HG02840 (cell line): ENCODE measurements at regions not wholly inside any gene's neighbourhood (a gene's known extent, or its start where the extent isn't known, plus 50 kb on each side); places are given as distances from the start of the nearest gene placed in this dataset.
"Not testable (repeated sequence)": the region's sequence is repeated elsewhere in the genome, so short reads cannot be mapped to it uniquely, and the experiment has no call there.

Source experiments
- ATAC-seq: cut with Tn5 transposase; IDR thresholded peaks from one replicate; pipeline ENCODE4 v1.9.1; 2021; ENCODE audit warnings: mild to moderate bottlenecking, moderate library complexity, moderate number of reproducible peaks; ENCODE audit not compliant: unreplicated experiment, low FRiP score

DNA sequence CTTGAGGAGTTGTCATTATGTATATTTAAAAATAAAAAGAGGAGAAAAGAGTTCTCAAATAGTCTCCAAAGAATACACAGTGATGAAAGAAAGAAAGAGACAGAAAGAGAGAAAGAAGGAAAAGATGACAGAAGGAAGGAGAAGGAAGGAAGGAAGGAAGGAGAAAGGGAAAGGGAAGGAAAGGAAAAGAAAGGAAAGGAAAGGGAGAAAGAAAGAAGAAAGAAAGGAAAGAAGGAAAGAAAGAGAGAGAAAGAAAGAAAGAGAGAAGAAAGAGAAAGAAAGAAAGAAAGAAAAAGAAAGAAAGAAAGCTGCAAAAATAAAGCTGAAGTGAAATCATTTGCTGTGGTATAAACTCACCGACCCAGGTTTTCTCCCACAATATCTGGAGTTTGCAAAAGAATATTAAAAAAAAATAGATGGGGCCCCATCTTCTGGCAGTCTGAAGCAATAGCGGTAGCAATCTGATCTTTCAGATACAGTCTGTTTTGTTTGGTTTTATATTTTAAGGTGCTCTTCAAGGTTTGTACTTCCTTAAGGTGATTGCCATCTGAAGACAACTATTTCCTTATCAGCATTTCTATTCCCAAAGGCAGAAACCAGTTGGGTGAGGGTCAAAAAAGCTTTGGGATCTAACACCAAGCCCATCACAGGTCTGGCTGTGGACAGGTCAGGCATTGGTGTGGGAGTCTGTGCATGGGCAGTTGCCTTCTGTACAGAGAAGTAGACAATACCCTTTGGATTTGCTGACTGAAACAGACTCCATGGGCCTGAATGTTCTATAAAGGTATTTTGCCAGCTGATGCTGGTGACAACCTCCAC lies 160.4 kb downstream of the CPEB2 start:
- ATAC-seq, result no peak

DNA sequence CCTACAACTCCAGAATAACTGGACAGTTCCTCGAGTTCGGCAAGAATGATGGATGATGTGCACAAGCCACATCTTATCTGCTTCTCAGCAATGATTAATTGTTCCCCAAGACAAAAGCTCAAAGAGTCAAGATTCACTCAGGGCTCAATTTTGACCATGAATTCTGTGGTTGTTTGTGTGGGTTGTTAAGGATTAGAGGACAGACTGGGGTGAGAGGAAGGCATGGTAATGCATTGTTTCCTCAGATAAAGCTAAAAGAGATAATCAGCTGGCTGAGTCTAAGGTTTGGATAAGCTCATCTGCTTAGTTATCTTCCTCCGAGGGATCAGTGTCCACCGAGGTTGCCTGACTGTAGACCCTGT lies 161.0 kb downstream of the CPEB2 start:
- no peak for ATAC-seq

DNA sequence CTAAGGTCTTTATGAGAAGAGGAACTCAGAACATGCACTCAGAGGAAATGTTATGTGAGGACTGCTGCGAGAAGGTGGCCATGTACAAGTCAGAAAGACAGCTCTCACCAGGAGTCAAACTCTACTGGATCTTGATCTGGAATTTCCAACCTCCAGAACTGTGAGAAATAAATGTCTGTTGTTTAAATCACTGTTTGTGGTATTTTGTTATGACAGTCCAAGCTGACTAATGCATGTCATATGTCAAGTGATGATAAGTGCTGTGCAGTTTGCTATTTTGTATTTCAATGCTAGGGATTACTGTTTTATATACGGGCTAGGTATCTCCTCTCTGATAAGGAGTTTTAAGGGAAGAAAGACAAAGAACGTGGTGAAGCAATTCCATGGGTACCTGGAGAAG lies 162.3 kb downstream of the CPEB2 start:
- no peak for ATAC-seq

DNA sequence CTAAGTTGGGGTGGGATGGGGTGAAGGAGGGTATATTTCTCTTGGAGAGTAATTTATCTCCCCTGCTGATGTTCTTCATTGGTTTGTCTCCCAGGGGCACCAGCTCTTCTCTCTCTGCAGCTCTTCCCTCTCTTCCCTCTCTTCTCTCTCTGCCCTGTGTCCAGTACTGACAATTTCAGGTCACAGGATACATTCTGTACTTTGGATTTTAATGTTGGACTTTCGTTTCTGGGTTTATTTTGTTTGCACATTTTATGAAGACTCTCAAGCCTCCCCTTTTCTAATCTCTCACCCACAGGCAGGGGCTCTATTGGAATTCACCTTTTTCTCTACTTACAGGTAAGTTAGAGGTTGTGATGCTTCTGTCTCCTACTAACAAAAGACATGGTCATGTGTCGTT lies 165.5 kb downstream of the CPEB2 start:
- no peak for ATAC-seq

DNA sequence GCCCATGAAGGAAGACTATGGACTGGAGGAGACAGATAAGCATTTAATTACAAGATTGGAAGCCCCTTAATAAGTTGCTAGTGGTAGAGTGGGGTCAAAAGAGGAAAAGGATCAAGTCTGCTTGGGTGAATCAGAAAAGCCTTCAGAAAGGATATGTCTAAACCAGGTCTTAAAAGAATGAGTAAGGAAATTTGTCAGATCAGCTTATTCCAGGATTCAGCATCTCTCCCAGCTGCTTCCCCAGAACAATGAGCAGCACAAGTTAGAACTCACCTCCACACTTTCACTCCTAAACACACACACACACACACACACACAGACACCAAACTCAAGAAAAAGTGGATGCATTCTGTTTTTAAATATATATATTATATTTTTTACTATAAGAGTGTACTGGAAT lies 166.5 kb downstream of the CPEB2 start:
- no peak for ATAC-seq

DNA sequence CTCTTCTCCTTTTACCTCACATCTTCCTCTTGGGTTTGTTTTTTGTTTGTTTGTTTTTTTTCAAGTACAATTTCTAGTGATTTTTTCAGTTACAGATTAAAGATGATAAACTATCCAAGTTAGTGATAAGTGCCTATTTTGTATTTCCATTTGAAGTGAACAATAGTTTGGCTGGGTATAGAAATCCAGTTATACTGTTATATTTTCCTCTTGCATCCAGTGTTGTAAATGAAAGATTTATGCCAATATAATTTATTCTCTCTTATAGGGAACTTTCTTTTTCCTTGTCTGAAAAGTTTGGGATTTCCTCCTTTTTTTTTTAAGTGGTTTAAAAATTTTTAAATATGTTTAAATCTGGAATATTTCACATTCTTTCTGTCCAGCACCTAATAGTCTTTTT lies 169.4 kb downstream of the CPEB2 start:
- ATAC-seq, result no peak

DNA sequence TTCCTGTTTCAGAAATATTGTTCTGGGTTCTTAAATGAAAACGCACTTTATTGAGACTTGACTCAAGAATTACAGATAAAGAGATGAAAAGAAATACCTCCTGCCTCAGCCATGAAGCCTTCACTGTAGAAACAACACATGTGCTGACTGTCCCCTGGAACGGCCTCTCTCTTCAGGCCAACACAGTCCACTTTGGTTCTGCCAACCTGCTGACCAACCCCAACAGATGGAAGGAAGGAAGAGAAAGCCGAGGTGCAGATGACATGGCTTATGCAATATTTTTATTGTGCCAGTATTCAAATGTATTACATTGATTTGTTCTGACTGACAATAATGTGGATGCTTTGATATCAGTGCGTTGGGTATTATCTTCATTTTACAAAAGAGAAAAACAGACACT lies 171.0 kb downstream of the CPEB2 start:
- no peak for ATAC-seq

DNA sequence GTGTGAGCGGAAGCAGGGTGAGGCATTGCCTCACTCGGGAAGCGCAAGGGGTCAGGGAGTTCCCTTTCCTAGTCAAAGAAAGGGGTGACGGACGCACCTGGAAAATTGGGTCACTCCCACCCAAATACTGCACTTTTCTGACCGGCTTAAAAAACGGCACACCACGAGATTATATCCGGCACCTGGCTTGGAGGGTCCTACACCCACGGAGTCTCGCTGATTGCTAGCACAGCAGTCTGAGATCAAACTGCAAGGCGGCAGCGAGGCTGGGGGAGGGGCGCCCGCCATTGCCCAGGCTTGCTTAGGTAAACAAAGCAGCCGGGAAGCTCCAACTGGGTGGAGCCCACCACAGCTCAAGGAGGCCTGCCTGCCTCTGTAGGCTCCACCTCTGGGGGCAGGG lies 171.9 kb downstream of the CPEB2 start:
- not testable (repeated sequence) for ATAC-seq

DNA sequence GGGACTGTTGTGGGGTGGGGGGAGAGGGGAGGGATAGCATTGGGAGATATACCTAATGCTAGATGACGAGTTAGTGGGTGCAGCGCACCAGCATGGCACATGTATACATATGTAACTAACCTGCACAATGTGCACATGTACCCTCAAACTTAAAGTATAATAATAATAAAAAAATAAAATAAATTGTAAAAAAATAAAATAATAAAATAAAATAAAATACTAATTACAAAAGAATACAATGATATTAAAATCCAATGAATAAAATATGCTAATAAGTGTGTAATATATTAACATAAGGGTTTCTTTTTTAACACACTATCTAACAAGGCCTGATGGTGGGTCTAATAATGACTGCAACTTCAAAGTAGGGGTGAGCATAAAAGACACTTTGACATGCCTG lies 177.6 kb downstream of the CPEB2 start:
- ATAC-seq, result not testable (repeated sequence)

DNA sequence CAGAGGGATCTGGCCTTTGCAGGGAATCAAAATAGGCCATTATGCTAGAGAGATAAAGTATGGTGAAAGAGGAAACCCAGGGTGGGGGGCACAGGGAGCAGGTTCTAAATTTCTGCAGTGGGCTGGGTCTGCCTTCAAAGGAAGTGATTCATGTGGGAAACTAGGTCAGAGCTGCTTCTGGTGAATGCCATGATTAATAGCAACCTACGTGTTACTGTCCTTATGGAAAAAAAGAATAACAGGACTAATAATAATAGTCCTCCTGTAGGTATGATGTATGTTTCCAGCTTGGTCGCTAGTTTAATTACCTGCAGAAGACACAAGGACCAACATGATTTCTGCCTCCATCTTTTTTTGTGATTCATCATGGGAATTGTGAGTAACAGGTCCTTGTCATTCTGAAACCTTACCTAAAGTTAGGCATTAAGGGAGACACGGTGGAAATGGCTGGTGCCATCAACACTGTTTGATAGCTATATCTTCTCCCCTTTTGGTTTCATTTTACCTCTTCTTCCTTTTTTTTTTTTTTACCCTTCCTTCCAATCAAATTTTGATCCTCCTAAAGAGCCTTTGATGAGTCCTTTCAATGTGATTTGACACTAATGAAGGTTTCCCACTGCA lies 180.4 kb downstream of the CPEB2 start:
- ATAC-seq, result no peak

DNA sequence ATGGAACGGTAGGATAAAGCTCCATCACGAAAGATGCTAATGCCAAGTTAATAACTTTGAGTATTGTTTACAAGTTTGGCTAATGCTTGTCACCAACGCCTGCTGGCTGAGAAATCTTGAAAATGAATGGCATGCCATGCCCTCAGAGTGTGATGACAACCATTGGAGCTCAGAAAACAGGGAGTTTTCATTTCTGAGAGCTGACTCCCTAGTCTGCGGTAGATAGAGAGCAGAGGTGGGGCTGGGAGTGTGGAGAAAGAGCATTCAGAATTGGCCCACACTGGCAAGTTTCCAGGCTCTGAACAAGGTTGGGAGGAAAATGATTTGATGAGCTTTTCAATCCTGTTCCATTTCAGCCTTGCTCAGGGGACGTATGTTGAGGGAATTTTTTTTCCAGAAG lies 183.9 kb downstream of the CPEB2 start:
- ATAC-seq, result no peak

DNA sequence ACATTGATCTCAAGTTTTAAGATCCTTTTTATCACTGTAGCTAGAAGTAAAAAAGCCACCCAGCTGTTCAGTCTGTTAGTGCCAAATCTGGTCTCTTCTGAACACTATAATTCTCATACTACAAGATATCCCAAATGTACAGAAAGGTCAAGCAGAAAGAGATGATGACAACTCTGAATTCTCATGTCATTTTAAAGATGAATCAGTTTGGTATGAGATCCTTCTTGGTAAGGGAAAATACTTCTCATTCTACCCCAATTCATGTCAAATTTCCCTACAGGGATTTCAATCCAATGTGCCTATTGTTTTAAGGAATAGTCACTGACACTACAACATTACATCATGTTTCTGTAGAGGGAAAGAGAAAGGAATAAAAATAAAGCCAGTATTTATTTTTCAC lies 184.5 kb downstream of the CPEB2 start:
- ATAC-seq, result no peak

DNA sequence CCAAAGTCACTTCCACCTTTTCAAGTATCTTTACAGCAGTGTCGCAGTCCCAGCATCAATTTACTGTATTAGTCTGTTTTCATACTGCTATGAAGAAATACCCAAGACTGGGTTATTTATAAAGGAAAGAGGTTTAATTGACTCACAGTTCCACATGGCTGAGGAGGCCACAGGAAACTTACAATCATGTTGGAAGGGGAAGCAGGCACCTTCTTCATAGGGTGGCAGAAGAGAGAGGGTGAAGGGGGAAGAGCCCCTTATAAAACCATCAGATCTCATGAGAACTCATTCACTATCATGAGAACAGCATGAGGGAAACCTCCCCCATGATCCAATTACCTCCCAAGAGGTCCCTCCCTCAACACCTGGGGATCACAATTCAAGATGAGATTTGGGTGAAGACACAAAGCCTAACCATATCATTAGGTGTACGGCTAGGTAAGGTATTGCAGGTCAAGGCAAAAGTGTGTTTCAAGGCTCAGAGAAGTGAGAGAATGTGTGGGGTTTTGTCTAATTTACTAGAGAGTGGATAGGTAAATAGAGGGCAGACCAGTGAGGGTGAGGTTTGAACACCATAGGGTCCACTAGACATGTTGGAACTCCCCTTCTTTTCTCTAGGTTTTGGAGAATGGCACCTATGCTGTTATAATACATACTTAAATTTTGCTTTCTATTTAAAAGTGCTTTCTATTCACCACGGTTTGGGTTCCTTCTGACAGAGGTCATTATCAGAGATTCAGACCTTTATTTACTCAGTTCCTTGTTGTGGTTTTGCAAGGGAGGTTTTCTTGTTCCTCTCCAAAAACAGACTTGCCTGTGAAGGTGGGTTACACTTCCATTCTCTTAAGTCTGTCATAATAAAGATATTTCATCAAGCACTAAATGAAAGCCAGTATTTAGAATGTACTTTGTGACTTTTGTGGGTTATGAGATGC lies 186.6 kb downstream of the CPEB2 start:
- no peak for ATAC-seq

DNA sequence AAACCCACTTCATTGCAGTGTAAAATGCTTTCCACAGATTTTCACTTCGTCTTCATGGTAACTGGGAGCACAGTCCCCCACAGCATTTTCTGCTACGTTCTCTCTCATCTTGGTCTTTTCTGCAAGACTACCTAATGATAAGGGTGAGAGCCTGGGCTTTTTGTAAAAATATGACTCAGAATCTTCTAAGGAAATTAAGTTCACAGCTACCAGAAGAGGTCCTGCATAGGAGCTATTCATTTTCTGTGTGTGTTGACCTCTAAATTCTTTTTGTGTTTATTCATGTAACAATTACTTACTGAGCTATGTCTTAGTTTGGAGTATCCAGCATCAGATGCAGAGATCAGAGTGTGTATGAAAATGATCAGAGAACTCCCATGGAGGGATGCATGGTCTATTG lies 192.2 kb downstream of the CPEB2 start:
- no peak for ATAC-seq

DNA sequence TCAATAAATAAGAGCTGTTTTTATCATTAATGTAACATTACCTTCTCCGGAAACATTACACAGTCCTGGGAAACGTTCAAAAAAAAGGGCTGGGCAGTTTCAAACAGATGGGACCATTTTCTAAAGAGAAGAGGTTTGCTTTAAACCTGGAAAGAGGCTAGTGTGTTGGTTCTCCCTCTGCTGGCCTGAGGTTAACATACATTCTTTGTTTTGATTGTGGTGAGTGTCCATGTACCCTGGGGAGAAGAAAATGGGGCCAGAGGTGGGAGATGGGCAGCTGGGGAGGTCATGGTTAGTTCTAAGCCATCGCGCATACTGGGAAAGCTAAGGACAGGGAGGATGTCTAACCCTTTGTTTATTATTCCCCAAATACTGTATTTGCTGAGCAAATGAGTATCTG lies 194.7 kb downstream of the CPEB2 start:
- ATAC-seq, result no peak

DNA sequence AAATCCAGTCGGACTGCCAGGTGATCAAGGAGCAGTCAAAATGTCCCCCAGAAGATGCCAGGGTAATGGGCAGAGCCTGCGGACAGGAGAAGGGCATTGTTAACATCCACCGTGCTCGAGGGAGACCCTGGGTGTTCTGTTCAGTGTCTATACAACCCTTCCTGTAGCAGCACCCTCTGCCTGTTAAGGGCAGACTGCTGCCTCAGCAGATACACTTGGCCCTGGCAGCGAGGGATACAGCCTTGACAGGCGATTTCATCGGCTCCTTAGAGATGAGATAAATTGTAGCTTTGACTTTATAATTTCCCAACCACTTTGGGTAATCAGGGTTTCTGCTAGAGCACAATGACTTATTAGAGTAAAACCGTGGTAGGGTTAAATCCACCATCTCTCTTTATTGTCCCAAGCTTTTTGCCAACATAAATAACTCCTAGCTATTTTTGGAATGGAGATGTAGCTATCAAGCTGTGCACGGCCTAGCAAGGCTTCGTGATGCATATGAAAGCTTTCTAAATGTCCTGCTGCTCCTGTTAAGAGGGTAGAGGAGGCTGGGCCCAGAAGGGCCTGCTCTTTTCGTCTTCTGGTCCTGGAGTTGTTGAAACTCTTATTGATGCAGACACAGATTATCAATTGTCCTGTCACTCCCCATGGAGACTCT lies 195.9 kb downstream of the CPEB2 start:
- ATAC-seq, result no peak

DNA sequence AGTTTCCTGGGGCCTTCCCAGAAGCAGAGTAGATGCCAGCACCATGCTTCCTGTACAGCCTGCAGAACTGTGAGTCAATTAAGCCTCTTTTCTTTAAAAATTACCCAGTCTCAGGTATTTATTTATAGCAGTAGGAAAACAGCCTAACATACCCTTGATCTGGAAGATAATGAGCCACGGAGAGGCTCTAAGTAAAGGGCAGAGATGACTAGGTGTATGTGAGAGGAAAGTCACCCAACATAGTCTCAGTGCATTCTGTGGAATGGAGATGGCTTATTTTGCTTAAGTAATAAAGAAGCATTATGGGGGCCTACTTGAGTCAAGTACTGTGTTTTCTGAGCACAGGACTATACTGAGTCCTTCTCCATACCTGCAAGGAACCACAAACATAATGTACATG lies 199.5 kb downstream of the CPEB2 start:
- no peak for ATAC-seq

DNA sequence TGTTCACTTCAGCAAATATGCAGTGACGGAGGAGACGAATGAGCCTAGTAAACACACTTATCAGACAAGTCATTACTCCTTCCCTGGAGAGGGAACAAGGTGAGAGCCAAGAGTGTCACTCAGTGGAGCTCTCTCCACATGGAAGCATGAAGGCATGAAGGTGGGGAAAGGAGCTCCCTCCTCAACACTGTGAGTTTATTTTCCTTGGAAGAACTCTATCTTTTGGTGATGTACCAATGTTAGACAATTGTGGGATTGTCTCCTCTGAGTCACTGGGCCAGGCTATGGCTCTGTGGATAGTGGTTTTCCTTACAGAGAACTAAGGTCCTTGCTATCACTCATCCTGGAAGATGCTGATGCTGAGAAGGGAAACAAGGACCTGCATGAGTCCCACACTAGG lies 200.2 kb downstream of the CPEB2 start:
- ATAC-seq, result no peak

DNA sequence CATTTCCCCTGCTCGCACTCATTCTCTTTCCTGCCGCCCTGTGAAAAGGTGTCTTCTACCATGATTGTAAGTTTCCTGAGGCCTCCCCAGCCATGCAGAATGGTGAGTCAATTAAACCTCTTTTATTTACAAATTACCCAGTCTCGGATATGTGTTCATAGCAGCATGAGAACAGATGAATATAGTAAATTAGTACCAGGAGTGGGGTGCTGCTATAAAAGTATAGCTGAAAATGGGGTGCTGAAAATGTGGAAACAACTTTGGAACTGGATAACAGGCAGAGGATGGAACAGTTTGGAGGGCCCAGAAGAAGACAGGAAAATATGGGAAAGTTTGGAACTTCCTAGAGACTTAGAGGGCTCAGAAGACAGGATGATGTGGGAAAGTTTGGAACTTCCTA lies 204.2 kb downstream of the CPEB2 start:
- ATAC-seq, result not testable (repeated sequence)

DNA sequence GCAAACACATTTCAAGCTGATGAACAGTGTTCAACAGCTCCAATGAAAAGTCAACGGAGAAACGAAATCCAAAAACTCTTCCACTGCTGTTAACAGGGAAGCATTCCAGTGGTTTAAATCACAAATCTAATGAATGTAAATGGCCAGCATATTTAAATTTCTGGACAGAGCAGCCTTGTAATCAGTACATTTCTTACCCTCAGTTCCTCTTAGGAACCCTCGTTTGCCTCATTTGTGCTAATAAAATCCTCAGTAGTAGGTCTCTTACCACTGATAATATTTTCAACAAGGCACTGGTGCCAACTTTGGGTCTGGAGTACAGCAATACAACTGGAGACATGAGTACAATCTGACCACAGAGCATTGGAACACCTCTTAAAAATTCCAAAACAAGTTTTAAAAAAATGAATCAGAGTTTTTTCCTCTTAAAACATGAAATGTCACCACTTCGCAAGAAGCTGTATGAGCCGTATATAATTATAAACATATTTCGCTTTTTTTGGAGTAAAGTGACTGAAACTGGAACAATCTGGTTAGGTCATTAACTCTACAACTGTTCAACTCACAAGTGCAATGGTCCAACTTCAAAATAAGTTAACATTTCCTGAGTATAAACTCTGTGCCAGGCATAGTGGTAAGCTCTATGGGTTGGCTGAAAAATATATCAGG lies 211.2 kb downstream of the CPEB2 start:
- ATAC-seq, result no peak
